HCT116 (cell line): ENCODE measurements at regions not wholly inside any gene's neighbourhood (a gene's known extent, or its start where the extent isn't known, plus 50 kb on each side); places are given as distances from the start of the nearest gene placed in this dataset.

Source experiments
- ATAC-seq: fragments of 200-7000 bp; cut with Tn5 transposase; 2 replicates; pipeline ENCODE4 v1.9.1; 2020; ENCODE audit warnings: mild to moderate bottlenecking, moderate library complexity
- BruUV-seq: library from RNA; stranded (reverse); fragments of 400-500 nt; replicated peaks from 2 replicates; lab custom pipeline; 2021; lab: Mats Ljungman, UMichigan
- CTCF ChIA-PET: fragments of 300-600 bp; sonication (Branson Sonifier 250); formaldehyde crosslinking; loops from one replicate; lab custom pipeline; 2021; ENCODE audit warnings: antibody characterized with exemption; lab: Charles Lee
- POLR2A ChIA-PET: fragments of 300-600, 350-600 bp; sonication (Branson Sonifier 250); formaldehyde crosslinking; loops from one replicate; lab custom pipeline; 2021; ENCODE audit warnings: antibody characterized with exemption; lab: Charles Lee
- RAD21 ChIA-PET, 2 experiments: fragments of 300-600 bp; sonication (Branson Sonifier 250); formaldehyde crosslinking; loops; one replicate each; lab custom pipeline; 2023; ENCODE audit warnings: low total read pairs in 2 of 2; ENCODE audit not compliant: uncharacterized antibody in 2 of 2, unreplicated experiment in 2 of 2, low non-redundant PET in 1 of 2; lab: Charles Lee
- DNase-seq: peaks from one replicate; pipeline ENCODE4 v3.0.0-alpha.2; 2010; ENCODE audit warnings: low read depth, low spot score
- H2AFZ ChIP-seq: fragments of 200-600 bp; shearing (Covaris generic), sonication (generic); 2 replicates; pipeline ENCODE4 v1.6.1; 2017; ENCODE audit warnings: low read depth, mixed run types, mixed read lengths, antibody characterized with exemption, low read length; ENCODE audit not compliant: poor library complexity, severe bottlenecking
- H3K27ac ChIP-seq: 2 replicates; pipeline ENCODE4 v1.5.1; 2012; ENCODE audit warnings: low read depth, low read length
- H3K27me3 ChIP-seq: fragments of 200-600 bp; sonication (generic); 2 replicates; pipeline ENCODE4 v1.6.1; 2016; ENCODE audit warnings: mixed run types, low read length, mixed read lengths; ENCODE audit not compliant: insufficient read depth
- H3K36me3 ChIP-seq, 2 experiments: fragments of 200-500 bp in 1 of 2; fragments of 200-600 bp in 1 of 2; sonication (Bioruptor generic) in 1 of 2; sonication (generic) in 1 of 2; 2 replicates each; pipeline versions ENCODE4 v1.5.1 to v1.6.1; 2014 to 2016; ENCODE audit warnings: low read length in 2 of 2, inconsistent platforms in 1 of 2, mixed read lengths in 1 of 2, mixed run types in 1 of 2; ENCODE audit not compliant: insufficient read depth in 2 of 2, control insufficient read depth in 1 of 2
- H3K4me1 ChIP-seq, 2 experiments: fragments of 200-600 bp in 1 of 2; sonication (generic) in 1 of 2; 2 replicates each; pipeline versions ENCODE4 v1.5.1 to v1.6.1; 2012 to 2017; ENCODE audit warnings: low read length in 2 of 2, inconsistent platforms in 1 of 2, mild to moderate bottlenecking in 1 of 2, mixed read lengths in 1 of 2, mixed run types in 1 of 2, moderate library complexity in 1 of 2; ENCODE audit not compliant: insufficient read depth in 2 of 2, control insufficient read depth in 1 of 2
- H3K4me2 ChIP-seq: fragments of 200-600 bp; sonication (generic); 2 replicates; pipeline ENCODE4 v1.6.1; 2017; ENCODE audit warnings: mixed run types, low read length, mixed read lengths
- H3K4me3 ChIP-seq, 2 experiments: fragments of 200-600 bp in 1 of 2; sonication (generic) in 1 of 2; replicated peaks in 1 of 2; 2 replicates each; pipeline ENCODE4 v1.5.1; 2011 to 2016; ENCODE audit warnings: low read length in 2 of 2, control low read depth in 1 of 2, low read depth in 1 of 2, mild to moderate bottlenecking in 1 of 2, mixed read lengths in 1 of 2, mixed run types in 1 of 2
- H3K79me2 ChIP-seq: fragments of 200-600 bp; sonication (generic); 2 replicates; pipeline ENCODE4 v1.6.1; 2017; ENCODE audit warnings: mild to moderate bottlenecking, mixed run types, low read length, moderate library complexity, mixed read lengths; ENCODE audit not compliant: insufficient read depth
- H3K9ac ChIP-seq: fragments of 200-600 bp; sonication (generic); 2 replicates; pipeline ENCODE4 v1.6.1; 2016; ENCODE audit warnings: low read length, mixed read lengths
- H3K9me2 ChIP-seq: fragments of 200-600 bp; sonication (generic), shearing (Covaris generic); 2 replicates; pipeline ENCODE4 v1.6.1; 2017; ENCODE audit warnings: mixed run types, mild to moderate bottlenecking, moderate library complexity; ENCODE audit not compliant: insufficient read depth
- H3K9me3 ChIP-seq, 2 experiments: fragments of 200-500 bp in 1 of 2; fragments of 200-600 bp in 1 of 2; sonication (Bioruptor generic) in 1 of 2; sonication (generic) in 1 of 2; 2 replicates each; pipeline ENCODE4 v1.6.1; 2014 to 2017; ENCODE audit warnings: low read length in 2 of 2, mixed read lengths in 2 of 2, inconsistent platforms in 1 of 2, low read depth in 1 of 2, mild to moderate bottlenecking in 1 of 2, mixed run types in 1 of 2, moderate library complexity in 1 of 2; ENCODE audit not compliant: control insufficient read depth in 1 of 2, insufficient read depth in 1 of 2
- H4K20me1 ChIP-seq: fragments of 200-600 bp; sonication (generic), shearing (Covaris generic); 2 replicates; pipeline ENCODE4 v1.6.1; 2017; ENCODE audit warnings: mixed run types, mild to moderate bottlenecking, moderate library complexity; ENCODE audit not compliant: insufficient read depth
- ATF3 ChIP-seq: IDR thresholded peaks from 2 replicates; pipeline ENCODE4 v1.6.1; 2012
- CBX3 ChIP-seq: IDR thresholded peaks from 2 replicates; pipeline ENCODE4 v1.6.1; 2012; ENCODE audit warnings: low read depth
- CEBPB ChIP-seq: IDR thresholded peaks from 2 replicates; pipeline ENCODE4 v1.6.1; 2012; ENCODE audit warnings: low read depth
- ELF1 ChIP-seq: IDR thresholded peaks from 2 replicates; pipeline ENCODE4 v1.6.1; 2012; ENCODE audit warnings: low read depth, borderline replicate concordance
- EZH2phosphoT487 ChIP-seq: fragments of 200-600 bp; IDR thresholded peaks from 2 replicates; pipeline ENCODE4 v1.6.1; 2018; ENCODE audit warnings: antibody characterized with exemption, borderline replicate concordance
- JUND ChIP-seq: IDR thresholded peaks from 2 replicates; pipeline ENCODE4 v1.6.1; 2012
- POLR2A ChIP-seq: IDR thresholded peaks from 2 replicates; pipeline ENCODE4 v1.7.0; 2011; ENCODE audit warnings: borderline replicate concordance; ENCODE audit not compliant: insufficient read depth, insufficient read length; ENCODE audit errors: extremely low read depth
- RAD21 ChIP-seq: IDR thresholded peaks from 2 replicates; pipeline ENCODE4 v1.6.1; 2012; ENCODE audit warnings: low read depth, mild to moderate bottlenecking
- SP1 ChIP-seq: IDR thresholded peaks from 2 replicates; pipeline ENCODE4 v1.6.1; 2012; ENCODE audit warnings: low read depth
- TCF7L2 ChIP-seq: IDR thresholded peaks from 2 replicates; pipeline ENCODE4 v1.7.0; 2011; ENCODE audit warnings: borderline replicate concordance, inconsistent platforms; ENCODE audit not compliant: insufficient read depth, insufficient read length; ENCODE audit errors: extremely low read depth
- YY1 ChIP-seq: IDR thresholded peaks from 2 replicates; pipeline ENCODE4 v1.6.1; 2011; ENCODE audit warnings: low read length, low read depth, moderate library complexity, mild to moderate bottlenecking; ENCODE audit not compliant: insufficient replicate concordance; ENCODE audit errors: extremely low read depth
- ZFX ChIP-seq: fragments of 450-650 bp; IDR thresholded peaks from 2 replicates; pipeline ENCODE4 v1.6.1; 2017
- ZNF274 ChIP-seq: fragments of 200-500 bp; sonication (Bioruptor generic); IDR thresholded peaks from 2 replicates; pipeline ENCODE4 v1.6.1; 2014; ENCODE audit warnings: mild to moderate bottlenecking, low read depth, low read length, inconsistent platforms
- intact Hi-C: fragments of 100-400 bp; cut with micrococcal nuclease; formaldehyde crosslinking; loops from 2 replicates; pipeline ENCODE4 v1.10.0; 2022
- TF ChIP-seq, protein P1 (sequence below): IDR thresholded peaks from 2 replicates; pipeline ENCODE4 v1.6.1; 2012; ENCODE audit warnings: low read depth
- TF ChIP-seq, protein P2 (sequence below): IDR thresholded peaks from 2 replicates; pipeline ENCODE4 v1.6.1; 2011; ENCODE audit warnings: mild to moderate bottlenecking, low read length, moderate library complexity; ENCODE audit not compliant: insufficient replicate concordance; ENCODE audit errors: extremely low read depth

GRCh38 chr4:103365285-103365684, 167.1 kb upstream of the CENPE start:
- Histone ChIP-seq H2AFZ (no peak overlapping the region), H3K9me3 (no peaks in the 10 kb centered on the region; a peak in 1 of 4 replicates), H3K9ac (no peak overlapping the region), H3K9me2 (no peaks in the 10 kb centered on the region), H3K36me3 (no peaks in the 10 kb centered on the region), H3K79me2 (no peaks in the 10 kb centered on the region), H3K4me3 (no peak overlapping the region), H4K20me1 (no peaks in the 10 kb centered on the region), H3K27me3 (no peaks in the 10 kb centered on the region), H3K4me1 (no peaks in the 10 kb centered on the region)
- RAD21 ChIA-PET: no interaction called here
- CTCF ChIA-PET: no interaction called here
- ATAC-seq (no peak), DNase-seq (no peak)
- BruUV-seq: no TSS peak
- POLR2A ChIA-PET: no interaction called here
- intact Hi-C loops: no loop called here
- no peak for TF ChIP-seq EZH2phosphoT487
- TF ChIP-seq POLR2A: no peak
- TF ChIP-seq ATF3: no peak
- no peak for TF ChIP-seq CBX3
- no peak for TF ChIP-seq ZNF274
- TF ChIP-seq, all 23 proteins: peak for 0
- H3K27ac ChIP-seq: no peak overlapping the region
- no peak overlapping the region for H3K4me2 ChIP-seq

GRCh38 chr4:103364083-103364482, 165.9 kb upstream of the CENPE start:
- Histone ChIP-seq H3K9me2 (no peaks in the 10 kb centered on the region), H4K20me1 (no peaks in the 10 kb centered on the region), H3K4me1 (no peaks in the 10 kb centered on the region), H2AFZ (no peak overlapping the region), H3K27ac (no peak overlapping the region), H3K9ac (no peak overlapping the region), H3K27me3 (no peaks in the 10 kb centered on the region), H3K79me2 (no peaks in the 10 kb centered on the region), H3K4me2 (no peak overlapping the region), H3K9me3 (peaks cover 4 to 11% of the 10 kb centered on the region in 2 experiments; a peak in 2 of 4 replicates), H3K4me3 (no peak overlapping the region), H3K36me3 (no peaks in the 10 kb centered on the region)
- ChIA-PET CTCF (no interaction called here), POLR2A (no interaction called here), RAD21 (no interaction called here)
- no TSS peak for BruUV-seq
- no peak for ATAC-seq
- intact Hi-C loops: no loop called here
- no peak for DNase-seq
- no peak for TF ChIP-seq CEBPB
- no peak for TF ChIP-seq SP1
- TF ChIP-seq, protein P1, sequence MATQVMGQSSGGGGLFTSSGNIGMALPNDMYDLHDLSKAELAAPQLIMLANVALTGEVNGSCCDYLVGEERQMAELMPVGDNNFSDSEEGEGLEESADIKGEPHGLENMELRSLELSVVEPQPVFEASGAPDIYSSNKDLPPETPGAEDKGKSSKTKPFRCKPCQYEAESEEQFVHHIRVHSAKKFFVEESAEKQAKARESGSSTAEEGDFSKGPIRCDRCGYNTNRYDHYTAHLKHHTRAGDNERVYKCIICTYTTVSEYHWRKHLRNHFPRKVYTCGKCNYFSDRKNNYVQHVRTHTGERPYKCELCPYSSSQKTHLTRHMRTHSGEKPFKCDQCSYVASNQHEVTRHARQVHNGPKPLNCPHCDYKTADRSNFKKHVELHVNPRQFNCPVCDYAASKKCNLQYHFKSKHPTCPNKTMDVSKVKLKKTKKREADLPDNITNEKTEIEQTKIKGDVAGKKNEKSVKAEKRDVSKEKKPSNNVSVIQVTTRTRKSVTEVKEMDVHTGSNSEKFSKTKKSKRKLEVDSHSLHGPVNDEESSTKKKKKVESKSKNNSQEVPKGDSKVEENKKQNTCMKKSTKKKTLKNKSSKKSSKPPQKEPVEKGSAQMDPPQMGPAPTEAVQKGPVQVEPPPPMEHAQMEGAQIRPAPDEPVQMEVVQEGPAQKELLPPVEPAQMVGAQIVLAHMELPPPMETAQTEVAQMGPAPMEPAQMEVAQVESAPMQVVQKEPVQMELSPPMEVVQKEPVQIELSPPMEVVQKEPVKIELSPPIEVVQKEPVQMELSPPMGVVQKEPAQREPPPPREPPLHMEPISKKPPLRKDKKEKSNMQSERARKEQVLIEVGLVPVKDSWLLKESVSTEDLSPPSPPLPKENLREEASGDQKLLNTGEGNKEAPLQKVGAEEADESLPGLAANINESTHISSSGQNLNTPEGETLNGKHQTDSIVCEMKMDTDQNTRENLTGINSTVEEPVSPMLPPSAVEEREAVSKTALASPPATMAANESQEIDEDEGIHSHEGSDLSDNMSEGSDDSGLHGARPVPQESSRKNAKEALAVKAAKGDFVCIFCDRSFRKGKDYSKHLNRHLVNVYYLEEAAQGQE: no peak
- no peak for TF ChIP-seq RAD21
- TF ChIP-seq CBX3: no peak
- TF ChIP-seq, protein P2, sequence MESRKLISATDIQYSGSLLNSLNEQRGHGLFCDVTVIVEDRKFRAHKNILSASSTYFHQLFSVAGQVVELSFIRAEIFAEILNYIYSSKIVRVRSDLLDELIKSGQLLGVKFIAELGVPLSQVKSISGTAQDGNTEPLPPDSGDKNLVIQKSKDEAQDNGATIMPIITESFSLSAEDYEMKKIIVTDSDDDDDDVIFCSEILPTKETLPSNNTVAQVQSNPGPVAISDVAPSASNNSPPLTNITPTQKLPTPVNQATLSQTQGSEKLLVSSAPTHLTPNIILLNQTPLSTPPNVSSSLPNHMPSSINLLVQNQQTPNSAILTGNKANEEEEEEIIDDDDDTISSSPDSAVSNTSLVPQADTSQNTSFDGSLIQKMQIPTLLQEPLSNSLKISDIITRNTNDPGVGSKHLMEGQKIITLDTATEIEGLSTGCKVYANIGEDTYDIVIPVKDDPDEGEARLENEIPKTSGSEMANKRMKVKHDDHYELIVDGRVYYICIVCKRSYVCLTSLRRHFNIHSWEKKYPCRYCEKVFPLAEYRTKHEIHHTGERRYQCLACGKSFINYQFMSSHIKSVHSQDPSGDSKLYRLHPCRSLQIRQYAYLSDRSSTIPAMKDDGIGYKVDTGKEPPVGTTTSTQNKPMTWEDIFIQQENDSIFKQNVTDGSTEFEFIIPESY: no peak
- TF ChIP-seq JUND: no peak
- no peak for TF ChIP-seq ZNF274
- no peak for TF ChIP-seq EZH2phosphoT487
- TF ChIP-seq ELF1: no peak
- TF ChIP-seq ATF3: no peak
- no peak for TF ChIP-seq YY1
- TF ChIP-seq ZFX: no peak
- no peak for TF ChIP-seq TCF7L2
